Head of caudate nucleus (tissue), 42 donors: ENCODE measurements at regions not wholly inside any gene's neighbourhood (a gene's known extent, or its start where the extent isn't known, plus 50 kb on each side); places are given as distances from the start of the nearest gene placed in this dataset.

Experiments
- DNase-seq, 42 donors: peaks; one replicate each; pipeline versions ENCODE4 v3.0.0 to v3.0.0-alpha.2; 2020 to 2021; ENCODE audit warnings: mixed read lengths in 7 of 42
- intact Hi-C: fragments of 100-400 bp; cut with DNase I; formaldehyde crosslinking; loops from one replicate; pipeline ENCODE4 v1.15.0; 2022

DNA sequence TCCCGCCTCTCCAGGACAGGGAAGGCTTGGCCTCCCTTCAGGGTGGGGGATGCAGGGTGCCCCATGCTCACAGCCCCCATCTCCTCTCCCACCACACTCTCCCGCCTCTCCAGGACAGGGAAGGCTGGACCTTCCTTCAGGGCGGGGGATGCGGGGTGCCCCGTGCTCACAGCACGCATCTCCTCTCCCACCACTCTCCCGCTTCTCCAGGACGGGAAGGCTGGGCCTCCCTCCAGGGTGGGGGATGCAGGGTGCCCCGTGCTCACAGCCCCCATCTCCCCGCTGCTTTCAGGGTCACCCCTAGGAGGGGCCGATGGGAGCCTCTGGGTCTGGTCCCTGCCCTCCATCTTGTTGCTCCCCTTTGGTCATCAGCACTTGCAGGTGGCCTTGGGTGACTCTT lies 348.0 kb downstream of the CTTN start:
- no peak for DNase-seq
- intact Hi-C loops: no loop called here

DNA sequence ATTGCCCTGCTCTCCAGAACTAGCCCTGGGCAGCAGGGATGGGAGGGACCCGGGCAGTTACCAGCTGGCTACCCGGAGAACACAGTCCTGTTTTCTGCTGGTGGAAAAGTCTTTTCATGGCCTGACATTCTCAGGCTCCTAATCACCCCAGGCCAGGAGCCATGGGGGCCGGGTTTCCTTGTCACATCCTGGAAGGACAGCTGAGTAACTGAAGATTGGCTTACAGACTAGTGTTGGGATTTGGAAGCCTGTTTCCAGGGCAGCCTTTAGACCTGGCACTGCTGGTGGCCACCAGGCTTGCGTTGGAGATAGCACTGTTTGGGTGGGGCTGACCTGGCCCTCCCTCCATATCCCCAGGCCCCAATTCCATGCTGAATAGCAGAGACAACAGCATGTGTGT lies 349.0 kb downstream of the CTTN start:
- DNase-seq: no peak
- intact Hi-C loops: no loop called here

DNA sequence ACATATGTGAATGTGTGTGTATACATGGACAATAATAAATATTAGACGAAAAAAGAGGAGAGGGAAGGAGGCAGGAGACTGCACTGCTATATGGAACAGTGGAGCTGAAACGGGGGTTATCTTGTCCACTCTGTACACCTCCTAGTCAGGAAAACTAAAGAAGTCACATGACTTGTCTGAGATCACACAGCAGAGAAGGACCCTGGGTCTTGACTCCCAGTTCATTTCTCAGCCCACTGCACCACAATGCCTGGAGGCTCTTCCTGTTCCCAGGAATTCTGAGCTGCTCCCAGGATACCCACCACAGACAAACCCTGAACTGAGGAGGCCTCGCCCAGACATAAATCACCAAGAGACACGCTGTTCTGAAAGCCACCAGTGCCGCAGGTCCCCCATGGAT lies 349.6 kb downstream of the CTTN start:
- no peak for DNase-seq
- intact Hi-C loops: no loop called here

DNA sequence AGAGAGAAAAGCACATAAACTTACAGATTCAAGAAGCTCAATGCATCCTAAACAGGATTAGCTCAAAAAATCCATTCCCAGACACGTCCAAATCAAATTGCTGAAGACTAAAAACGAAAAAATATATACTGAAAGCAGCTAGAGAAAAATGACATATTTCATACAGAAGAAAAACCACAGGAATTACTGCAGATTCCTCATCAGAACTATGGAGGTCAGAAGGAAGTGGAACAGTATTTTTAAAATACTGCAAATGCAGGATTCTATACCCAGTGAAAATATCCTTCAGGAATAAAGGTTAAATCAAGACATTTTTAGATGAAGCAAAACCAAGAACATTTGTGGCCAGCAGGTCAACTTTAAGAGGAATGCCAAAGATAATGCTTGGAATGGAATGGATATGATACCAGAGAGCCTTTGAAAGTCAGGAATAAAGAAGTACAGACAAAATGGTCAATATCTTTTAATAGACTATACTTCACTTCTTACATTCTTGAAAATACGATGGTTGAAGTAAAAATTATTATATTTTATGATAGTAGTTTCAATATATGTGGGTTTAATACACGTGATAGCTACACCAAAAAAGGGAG lies 352.9 kb downstream of the CTTN start:
- intact Hi-C loops: no loop called here

DNA sequence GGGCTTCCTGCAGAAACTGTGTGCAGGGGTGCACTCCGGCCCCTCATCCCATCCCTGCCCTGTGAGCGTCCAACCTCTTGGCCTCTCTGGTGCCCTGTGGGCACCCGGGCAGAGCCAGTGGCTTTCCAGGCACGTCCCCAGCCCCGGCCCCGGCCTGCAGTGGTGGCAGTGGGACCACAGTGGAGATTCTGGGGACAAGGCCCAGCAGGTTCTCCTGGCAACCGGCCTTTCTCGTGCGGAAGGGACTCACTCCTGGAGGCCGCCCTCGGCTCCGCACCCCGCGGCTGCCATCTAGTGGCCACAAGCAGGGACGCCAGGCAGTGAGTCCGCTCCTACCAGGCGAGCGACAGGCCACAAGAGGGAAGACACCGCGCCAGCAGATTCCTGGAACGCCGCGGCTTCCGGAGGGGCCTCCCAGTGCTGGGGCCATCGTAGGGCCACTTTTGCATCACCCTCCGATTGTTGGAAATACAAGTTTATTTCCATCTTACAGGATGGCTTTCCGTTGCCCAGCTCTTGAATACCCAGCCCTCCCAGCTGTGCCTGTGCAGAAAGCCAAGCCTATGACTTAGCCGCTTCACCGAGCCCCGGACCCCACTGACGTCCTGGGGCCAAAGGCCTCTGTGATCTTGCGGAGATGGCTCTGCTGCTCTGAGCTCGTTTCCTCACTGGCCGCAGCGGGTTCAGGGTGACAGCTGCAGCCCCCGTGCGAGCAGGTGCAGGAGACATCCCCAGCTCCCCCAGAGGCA lies 357.3 kb downstream of the CTTN start:
- intact Hi-C loops: loop anchor here (5.0 kb wide), 1 partner anchor 288 kb away; no protein-coding TSS in a partner anchor
- peak; percentile 67 to 93 (median 84) for DNase-seq

More for the DNA sequence above, 352.9 kb downstream of the CTTN start:
- DNase-seq: no peak

DNA sequence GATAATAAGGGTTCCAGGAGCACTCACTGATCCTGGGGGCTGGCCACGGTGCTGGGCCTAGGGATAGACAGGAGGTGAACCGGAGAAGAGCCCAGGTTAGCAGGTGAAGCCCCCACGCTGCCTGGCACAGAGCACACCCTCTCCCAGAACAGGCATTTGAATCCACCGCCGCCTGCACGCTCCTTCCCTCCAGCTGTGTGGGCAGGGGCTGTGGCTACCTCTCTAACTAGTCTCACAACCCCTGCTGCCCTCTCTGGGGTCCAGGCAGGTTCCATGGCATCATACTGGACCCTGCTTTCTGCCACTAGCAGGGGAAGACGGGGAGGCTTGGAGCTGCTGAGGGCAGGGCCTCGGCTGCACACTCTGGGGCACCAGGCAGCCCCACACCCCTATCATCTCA lies 358.0 kb downstream of the CTTN start:
- DNase-seq: peak in 1 of 42 donors; percentile 13
- intact Hi-C loops: loop anchor here (5.0 kb wide), 1 partner anchor 289 kb away; no protein-coding TSS in a partner anchor

DNA sequence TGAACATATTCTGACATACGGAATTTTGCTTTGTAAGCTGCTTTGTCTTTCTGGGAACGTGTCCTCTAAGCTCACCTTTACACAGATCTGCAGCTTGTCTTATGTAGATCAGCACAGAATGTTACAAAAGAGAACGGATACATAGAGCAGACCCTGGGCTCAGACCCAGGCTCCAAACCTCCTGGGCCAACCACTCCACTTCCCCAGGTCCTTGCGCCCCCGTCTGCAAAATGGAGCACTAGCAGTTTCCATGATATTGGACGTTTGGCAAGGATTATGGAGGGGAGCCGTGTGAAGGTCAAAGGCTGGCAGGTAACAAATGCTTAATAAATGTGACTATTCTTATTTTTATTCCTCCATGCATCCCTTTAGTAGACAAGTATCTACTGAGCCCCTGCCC lies 358.4 kb downstream of the CTTN start:
- intact Hi-C loops: loop anchor here (5.0 kb wide), 1 partner anchor 289 kb away; no protein-coding TSS in a partner anchor
- DNase-seq: peak in 1 of 42 donors; percentile 17

DNA sequence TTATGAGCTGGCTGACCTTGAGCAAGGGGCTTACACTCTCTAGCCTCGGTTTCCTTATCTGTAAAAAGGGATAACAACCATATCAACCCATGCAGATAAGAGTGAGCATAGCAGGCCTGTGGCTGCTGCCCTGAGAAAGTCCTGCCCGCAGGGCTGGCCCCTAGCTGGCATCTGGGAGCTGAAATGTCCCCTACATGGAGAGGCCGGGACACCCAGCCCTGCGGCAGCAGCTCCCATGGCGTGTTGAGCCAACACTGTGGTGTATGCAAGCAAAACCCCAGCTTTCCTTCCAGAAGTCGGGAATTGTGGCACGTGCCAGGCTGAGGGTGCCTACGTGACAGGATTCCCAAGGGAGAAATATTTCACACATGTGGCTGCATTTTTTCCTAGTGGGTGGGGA lies 358.9 kb downstream of the CTTN start:
- intact Hi-C loops: loop anchor here (5.0 kb wide), 1 partner anchor 290 kb away; no protein-coding TSS in a partner anchor
- DNase-seq: peak in 1 of 42 donors; percentile 13

DNA sequence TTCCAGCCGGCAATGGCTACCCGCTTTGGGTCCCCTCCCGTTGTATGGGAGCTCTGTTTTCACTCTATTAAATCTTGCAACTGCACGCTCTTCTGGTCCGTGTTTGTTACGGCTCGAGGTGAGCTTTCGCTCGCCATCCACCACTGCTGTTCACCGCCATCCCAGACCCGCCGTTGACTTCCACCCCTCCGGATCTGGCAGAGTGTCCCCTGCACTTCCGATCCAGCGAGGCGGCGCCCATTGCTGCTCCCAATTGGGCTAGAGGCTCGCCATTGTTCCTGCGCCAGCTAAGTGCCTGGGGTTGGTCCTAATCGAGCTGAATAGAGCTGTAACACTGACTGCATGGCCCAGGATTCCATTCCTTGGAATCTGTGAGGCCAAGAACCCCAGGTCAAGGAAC lies 359.9 kb downstream of the CTTN start:
- DNase-seq: peak in 1 of 42 donors; percentile 5
- intact Hi-C loops: loop anchor here (5.0 kb wide), 1 partner anchor 291 kb away; no protein-coding TSS in a partner anchor

DNA sequence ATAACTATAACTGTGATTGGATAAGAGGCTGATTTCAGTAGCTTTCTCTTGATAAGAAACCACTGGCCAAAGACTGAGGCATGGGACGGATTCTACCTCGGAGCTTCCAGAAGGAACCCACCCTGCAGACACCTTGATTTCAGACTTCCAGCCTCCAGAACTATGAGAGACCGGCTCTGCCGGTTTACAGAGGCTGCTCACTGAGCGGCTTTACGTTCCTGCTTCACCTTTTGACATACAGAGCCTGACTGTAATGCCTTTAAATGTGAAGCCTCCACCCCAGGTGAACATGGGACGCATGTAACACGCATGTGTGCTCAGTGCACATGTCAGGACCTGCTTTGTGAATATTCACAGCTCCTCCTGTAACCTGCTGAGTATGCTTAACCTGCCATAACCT lies 361.5 kb downstream of the CTTN start:
- intact Hi-C loops: loop anchor here (5.0 kb wide), 1 partner anchor 293 kb away; no protein-coding TSS in a partner anchor
- DNase-seq: no peak

DNA sequence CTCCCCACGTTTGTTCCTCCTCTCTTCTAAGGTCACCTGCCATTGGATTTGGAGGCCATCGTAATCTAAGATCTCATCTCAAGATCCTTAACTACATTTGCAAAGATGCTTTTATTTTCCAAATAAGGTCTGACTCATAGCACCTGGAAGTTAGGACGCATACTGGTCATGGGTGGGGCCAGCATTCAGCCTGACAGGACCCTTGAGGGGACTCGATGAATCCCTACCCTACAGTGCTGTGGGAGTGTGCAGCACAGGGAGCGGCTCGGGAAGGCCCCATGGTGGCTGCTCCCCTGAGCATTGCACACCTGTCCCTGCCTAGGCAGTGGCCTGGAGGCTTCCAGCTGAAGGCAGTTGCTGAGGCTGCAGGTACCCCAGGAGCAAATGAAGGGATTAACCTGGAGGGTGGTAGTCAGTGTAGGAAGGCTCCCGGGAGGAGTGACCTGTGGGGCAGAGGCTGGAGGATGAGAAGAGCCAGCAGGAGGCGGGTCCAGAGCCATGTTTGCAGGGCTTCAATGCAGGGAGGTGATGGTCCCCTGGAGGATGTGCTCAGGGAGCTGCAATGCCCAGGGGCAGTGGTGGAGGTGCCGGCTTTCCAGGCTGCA lies 362.2 kb downstream of the CTTN start:
- intact Hi-C loops: no loop called here
- no peak for DNase-seq

DNA sequence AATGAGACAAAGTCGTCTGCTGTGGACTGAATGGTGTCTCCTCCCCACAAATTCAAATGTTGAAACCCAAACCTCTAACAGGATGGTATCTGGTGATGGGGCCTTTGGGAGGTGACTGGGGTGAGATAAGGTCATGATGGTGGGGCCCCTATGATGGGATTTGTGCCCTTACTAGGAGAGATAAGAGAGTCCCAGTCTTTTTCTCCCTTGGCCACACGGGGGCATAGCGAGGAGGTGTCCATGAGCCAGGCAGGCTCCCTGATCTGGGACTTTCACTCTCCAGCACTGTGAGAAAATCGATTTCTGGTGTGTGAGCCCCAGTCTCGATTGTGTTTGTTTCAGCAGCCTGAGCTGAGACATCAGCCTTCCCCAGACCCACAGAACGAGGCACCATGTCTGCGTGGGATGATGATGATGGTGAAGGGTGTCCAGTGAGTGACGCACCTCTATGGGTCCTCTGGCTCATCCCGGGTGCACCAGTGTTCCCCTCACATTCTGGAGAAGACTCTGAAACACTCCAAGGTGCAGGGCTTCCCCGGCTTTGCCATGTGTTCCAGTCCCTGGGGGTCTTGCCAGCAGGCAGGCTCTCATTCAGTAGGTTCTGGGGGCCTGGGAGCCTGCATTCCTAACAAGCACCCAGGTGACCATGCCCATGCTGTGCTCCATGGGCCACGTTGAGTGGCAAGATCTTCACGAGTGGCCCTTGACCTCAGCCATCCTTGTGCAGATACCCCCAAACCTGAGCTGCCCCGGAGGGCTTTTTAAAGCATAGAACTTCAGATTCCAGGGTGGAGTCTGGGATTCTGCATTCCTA lies 363.0 kb downstream of the CTTN start:
- intact Hi-C loops: no loop called here
- DNase-seq: no peak

DNA sequence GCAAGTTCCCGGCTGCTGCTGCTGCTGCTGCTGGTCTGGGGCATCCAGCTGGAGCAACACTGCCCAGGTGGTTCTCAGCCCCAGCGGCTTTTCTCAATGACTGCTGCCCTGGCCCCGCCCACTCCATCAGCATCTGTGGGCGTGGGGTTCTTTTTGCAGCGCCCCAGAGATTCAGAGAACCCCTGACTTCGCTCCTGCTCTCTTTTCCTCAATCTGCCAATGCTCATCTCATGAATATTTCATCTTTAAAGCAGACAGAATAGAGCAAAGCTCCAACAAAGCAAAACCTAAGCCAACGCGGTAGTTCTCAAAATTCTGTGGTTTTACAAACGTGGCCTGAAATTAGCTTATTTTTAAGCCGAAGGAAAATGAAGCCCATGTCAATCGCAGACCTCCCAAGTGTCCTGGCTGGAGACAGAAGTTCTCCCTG lies 363.6 kb downstream of the CTTN start:
- peak in 4 of 42 donors; percentile 13 to 44 (median 21) for DNase-seq
- intact Hi-C loops: no loop called here

DNA sequence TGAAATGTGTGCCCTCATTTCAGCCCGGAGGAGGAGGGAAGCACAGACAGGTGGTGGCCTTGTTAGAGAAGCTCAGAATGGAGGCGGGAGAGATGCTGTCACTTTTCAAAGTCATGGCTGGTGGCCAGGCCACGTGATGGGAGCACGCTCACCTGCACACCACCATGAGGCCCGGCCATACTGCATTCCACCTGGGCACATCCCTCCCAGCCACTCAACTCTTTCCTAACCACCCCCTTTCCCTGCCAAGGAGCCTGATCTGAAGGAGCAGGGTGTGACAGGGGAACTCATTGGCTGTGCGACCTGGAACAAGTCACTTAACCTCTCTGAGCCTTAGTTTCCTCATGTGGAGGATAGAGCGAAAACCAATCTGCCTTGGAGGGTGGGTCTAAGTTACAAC lies 364.5 kb downstream of the CTTN start:
- intact Hi-C loops: no loop called here
- DNase-seq: no peak

DNA sequence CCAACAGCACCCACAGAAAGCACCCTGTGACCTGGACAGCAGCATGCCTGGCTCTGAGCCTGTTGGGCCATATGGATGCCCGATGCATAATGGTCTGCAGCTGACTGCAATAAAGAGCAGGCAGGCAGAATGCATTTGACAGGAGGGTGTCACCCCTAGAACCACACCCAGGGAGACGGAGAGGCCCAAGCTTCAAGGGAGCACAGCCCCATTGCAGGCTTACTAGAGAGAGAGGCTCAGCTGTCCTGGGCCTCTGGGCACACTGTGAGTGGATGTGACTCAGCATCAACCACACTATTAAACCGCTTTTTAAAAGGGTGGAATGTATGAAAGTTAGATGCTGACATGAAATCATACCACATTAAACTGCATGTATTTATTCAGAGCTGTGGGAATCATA lies 365.3 kb downstream of the CTTN start:
- intact Hi-C loops: no loop called here
- no peak for DNase-seq

DNA sequence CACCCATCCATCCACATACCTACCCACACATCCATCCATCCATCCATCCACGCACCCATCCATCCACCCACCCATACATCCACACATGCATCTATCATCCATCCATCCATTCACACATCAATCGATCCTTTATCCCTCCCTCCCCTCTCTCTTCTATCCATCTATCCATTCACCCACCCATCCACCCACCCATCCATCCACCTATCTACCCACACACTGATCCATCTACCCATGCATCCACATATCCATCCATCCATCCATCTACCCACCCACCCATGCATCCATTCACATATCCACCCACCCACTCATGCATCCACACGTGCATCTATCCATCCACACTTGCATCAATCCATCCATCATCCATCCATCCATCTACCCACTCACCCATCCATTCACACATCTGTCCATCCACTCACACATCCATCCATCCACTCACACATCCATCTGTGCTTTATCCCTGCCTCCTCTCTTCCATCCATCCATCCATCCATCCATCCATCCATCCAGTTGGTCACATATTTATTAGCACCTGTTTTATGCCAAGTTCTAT lies 366.1 kb downstream of the CTTN start:
- no peak for DNase-seq
- intact Hi-C loops: no loop called here

DNA sequence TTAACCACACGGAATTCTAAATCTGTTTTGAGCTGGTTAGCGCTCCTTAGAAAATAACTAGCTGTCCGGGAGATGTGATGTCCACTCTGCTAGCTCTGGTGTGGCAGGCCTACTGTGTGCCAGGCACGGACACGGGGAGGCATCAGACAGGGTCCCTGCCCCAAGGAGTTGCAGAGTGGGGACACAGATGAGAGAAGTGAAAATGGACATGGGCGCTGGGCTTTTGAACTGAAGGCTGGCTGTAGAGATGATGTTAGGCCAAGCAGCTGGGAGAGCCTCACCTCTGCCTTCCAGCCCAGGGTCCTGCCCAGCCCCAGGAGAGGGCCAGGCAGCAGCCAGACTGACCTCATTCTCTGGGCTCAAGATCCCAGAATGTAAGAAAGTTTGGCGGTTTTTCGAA lies 368.6 kb downstream of the CTTN start:
- intact Hi-C loops: no loop called here

DNA sequence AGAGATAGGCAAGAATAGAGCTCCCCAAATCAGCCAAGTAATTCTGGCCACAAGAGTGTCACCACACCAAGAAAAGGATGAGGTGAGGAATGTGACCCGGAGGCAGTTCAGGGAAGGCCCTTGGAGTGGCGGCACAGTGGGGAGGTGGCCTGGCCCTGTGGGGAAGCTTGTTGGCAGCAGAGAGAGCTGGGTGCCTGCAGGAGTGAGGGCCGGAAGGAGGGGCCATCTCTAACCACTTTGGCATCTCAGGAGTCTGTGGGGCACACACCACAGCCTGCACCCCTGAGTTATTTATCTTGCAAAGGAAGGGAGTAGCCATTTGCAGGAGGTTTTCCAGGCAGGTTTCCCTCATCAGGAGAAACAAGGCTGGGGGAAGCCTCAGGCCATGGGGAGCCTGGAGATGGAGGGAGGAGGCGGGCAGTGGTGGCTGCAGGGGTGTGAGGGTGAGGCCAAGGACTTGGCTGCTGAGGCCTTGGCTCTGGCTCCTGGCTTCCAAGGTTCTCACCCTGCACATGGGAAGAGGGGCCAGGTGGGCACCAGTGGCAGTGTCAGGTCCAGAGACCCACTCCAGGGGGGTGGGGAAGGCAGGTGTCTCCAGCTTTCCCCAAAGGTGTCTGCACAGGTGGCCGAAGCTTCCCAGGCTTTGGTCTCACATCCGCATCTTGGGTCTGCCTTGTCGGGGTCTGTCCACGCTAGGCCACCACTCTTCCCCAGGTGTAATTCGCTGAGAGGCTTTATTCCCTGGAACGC lies 370.2 kb downstream of the CTTN start:
- intact Hi-C loops: no loop called here
- peak in 1 of 42 donors; percentile 5 for DNase-seq

More for the DNA sequence above, 368.6 kb downstream of the CTTN start:
- DNase-seq: no peak
